Fibroblast of skin of back (primary cell): ENCODE measurements at regions not wholly inside any gene's neighbourhood (a gene's known extent, or its start where the extent isn't known, plus 50 kb on each side); places are given as distances from the start of the nearest gene placed in this dataset.

ENCODE experiments used
- DNase-seq: peaks from one replicate; pipeline ENCODE4 v3.0.0-alpha.2; 2013

DNA sequence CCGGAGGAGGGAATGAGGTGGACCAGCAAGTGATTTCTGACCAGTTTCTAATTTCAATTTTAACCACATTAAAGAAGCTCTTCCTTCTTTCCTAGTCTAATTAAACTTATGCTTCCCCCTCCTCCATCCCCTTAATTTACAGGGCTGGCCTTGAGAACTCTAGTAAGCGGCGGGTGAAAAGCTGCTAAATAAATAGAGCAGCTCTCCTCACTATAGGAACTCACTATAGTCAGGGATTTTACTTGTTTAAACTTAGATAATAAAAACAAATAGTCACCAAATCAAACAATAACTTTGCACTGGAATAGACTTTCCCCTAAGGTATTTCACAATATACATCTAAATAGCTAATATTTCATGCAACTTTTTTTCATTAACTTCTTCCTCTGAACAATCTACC lies 1838.2 kb upstream of the PRR20A start:
- no peak for DNase-seq

GRCh38 chr13:55307909-55308308 lies 1832.8 kb upstream of the PRR20A start:
- DNase-seq: no peak

GRCh38 chr13:55341891-55342290 lies 1798.8 kb upstream of the PRR20A start:
- DNase-seq: no peak

- no peak for DNase-seq
These were observed 1795.5 kb upstream of the PRR20A start for GRCh38 chr13:55345224-55345623.

- DNase-seq: no peak
These were observed 1793.2 kb upstream of the PRR20A start for GRCh38 chr13:55347528-55347927.

GRCh38 chr13:55359067-55359466 lies 1781.7 kb upstream of the PRR20A start:
- no peak for DNase-seq

DNA sequence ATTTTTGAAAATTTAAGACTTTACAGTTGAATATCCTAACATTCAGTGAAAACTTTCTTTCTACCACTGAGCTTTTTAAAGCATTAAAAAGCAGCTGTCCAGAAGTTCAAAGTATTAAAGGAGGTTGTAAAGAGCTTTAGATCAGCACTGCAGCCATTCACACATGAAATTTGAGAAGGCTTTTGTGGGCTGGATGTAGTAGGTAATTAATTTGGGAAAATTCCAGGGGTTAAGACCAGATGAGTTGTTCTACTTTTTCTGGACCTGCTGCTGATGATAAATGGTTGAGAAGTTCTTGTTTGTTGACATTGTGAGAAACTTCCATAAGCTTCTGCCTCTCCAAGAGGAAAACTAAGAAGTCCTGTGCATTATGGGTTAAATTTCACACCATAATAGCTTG lies 1779.6 kb upstream of the PRR20A start:
- DNase-seq: no peak

GRCh38 chr13:55366676-55367075 lies 1774.0 kb upstream of the PRR20A start:
- no peak for DNase-seq

GRCh38 chr13:55394470-55394869 lies 1746.2 kb upstream of the PRR20A start:
- no peak for DNase-seq

GRCh38 chr13:55402870-55403269 lies 1737.8 kb upstream of the PRR20A start:
- no peak for DNase-seq

GRCh38 chr13:55403887-55404487 lies 1736.7 kb upstream of the PRR20A start:
- DNase-seq: no peak

GRCh38 chr13:55410398-55411330 lies 1730.1 kb upstream of the PRR20A start:
- DNase-seq: no peak

DNA sequence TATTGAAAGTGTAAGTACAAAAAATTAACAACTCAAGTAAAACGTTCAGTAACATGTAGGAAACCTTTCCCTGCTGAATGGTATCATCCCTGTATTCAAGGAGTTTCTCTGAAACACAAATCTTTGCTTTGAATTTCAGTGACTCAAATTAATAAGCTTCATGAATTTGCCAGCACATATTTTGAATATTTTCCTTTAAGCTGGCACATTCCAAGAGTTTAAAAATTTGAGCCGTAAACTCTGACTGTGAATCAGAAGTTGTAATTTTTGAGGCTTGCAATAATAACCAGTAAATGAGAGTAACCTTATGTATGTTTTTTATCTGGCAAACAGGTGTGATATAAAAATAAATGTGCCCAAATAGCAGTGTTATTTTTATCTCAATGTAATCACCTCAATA lies 1722.6 kb upstream of the PRR20A start:
- no peak for DNase-seq

GRCh38 chr13:55432814-55433213 lies 1707.9 kb upstream of the PRR20A start:
- DNase-seq: no peak

- DNase-seq: no peak
These were observed 1703.6 kb upstream of the PRR20A start for GRCh38 chr13:55437162-55437561.

GRCh38 chr13:55439450-55439849 lies 1701.3 kb upstream of the PRR20A start:
- no peak for DNase-seq

GRCh38 chr13:55440465-55441085 lies 1700.1 kb upstream of the PRR20A start:
- no peak for DNase-seq

DNA sequence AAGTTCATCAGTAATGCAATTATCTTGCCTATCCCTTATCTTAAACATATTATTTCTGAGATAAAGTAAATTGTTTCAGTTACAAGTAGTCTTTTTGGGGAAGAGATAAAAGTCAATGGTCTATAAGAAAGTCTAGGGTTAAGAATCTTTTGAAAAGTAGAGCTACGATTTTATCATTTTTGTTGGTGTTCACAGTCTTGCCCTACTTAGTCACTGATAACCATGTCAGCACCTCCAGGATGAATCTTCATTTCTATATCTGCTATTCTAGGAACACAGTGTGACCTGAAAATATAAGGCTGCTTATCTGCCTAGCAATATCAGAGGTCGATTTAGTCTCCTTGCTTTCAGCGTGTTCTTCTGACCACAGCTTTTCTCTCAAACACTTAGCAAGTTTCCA lies 1676.5 kb upstream of the PRR20A start:
- no peak for DNase-seq

DNA sequence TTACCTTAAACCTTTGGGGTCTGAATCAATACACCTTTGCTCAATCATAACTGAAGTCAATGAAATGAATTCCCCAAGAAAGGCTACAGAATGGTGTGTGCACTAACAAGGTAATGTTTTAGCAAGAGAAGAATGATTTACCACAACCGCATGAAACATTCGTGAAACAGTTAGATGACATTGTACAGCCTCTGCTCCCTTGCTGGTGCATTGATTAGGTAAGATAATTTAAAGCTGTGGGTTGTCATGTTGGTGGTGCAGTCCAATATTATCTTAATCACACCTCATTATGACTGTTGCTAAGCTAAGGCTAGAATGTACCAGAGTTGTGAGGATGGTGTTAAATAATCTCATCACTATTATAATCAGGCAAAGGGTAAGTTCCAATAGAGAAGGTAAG lies 1673.2 kb upstream of the PRR20A start:
- no peak for DNase-seq

DNA sequence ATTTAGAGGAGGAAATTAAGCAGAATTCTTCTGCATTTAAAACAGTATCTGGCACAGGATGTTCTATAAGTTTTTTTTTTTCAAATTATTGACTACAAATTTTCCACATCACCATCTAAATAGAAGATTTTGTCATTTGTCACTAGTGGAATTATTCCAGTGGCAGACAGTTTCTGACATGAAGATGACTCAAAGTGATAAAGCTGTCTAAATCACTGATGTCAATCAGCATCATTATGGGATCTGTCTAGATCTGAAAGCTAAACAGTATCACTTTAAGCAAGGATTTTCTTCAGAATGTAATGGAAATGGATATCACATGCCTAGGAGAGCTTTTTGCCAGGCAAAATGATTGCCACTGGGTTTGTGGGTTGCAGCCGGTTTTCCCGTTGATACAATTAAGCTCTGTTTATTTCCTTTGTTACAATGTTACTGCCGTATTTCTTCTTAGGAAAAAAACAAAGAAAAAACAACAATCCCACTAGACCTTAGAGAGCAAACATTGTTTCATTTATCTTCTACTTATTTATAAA lies 1657.0 kb upstream of the PRR20A start:
- no peak for DNase-seq

GRCh38 chr13:55493297-55493696 lies 1647.4 kb upstream of the PRR20A start:
- DNase-seq: no peak

DNA sequence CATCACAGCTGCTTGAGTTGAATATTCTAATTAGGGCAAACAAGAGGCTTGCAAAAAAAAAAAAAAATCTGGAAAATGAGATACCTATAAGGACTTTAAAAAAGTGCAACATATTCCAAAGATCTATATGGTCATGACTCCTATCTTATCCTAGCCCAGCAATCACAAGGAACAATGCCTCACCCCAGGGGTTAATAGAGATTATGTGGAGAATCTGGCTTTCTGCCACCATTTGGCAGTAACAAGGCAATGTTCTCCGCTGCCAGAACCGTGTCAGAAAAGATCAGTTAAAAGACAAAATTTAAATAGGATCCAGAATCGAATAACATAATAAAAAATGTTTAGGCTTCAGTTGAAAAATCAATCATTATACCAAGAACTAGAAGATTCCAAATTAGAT lies 1643.2 kb upstream of the PRR20A start:
- DNase-seq: no peak

- no peak for DNase-seq
These were observed 1640.0 kb upstream of the PRR20A start for GRCh38 chr13:55500694-55501093.

DNA sequence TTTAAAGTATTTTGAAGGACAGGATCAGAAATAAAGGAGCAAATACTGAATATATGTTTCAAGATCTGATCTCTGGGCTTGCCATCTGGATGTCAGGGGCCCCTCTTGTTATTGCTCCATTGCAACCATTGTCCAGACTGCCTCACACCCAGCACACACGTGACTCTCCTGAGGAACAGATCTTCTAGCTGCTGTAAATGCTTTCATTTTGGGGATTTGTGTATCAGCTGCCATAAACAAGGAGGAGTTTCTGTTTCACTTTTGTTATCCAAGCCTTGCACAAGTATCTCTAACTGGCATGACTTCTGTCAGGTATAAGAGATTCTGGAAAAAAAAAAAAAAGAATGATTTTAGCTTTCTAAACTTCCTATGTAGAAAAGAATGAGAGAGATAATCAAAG lies 1624.1 kb upstream of the PRR20A start:
- DNase-seq: no peak
